Mesenteric fat pad (tissue), 1 donor: ENCODE measurements at regions not wholly inside any gene's neighbourhood (a gene's known extent, or its start where the extent isn't known, plus 50 kb on each side); places are given as distances from the start of the nearest gene placed in this dataset.
"Not testable (repeated sequence)": the region's sequence is repeated elsewhere in the genome, so short reads cannot be mapped to it uniquely, and the experiment has no call there.

ENCODE experiments used
- DNase-seq: peaks from one replicate; pipeline ENCODE4 v3.0.0-alpha.2; 2020; ENCODE audit warnings: low spot score
- donor health status: DM: yes; HTN: yes; CAD: no.

DNA sequence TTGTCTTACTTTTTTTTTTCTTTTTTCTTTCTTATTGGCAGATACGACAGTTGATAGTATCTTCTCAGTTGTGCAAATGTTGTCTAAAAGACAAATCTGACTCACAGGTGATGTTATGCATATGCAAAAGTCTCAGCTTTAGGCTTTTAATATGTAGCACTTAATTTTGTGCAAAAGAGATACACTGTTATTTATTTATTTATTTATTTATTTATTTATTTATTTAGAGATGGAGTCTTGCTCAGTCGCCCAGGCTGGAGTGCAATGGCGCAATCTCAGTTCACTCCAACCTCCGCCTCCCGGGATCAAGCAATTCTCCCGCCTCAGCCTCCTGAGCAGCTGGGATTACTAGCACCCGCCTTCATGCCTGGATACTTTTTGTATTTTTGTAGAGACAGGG, 383.9 kb upstream of the PCDH9 start:
- no peak for DNase-seq

DNA sequence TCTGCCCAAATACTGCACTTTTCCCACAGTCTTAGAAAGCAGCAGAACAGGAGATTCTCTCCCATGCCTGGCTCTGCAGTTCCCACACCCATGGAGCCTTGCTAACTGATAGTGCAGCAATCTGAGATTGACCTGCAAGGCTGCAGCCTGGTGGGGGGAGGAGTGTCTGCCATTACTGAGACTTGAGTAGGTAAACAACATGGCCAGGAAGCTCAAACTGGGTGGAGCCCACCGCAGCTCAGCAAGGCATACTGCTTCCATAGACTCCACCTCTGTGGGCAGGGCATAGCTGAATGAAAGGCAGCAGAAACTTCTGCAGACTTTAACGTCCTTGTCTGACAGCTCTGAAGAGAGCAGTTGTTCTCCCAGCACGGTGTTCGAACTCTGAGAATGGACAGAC, 358.5 kb upstream of the PCDH9 start:
- DNase-seq: no peak

DNA sequence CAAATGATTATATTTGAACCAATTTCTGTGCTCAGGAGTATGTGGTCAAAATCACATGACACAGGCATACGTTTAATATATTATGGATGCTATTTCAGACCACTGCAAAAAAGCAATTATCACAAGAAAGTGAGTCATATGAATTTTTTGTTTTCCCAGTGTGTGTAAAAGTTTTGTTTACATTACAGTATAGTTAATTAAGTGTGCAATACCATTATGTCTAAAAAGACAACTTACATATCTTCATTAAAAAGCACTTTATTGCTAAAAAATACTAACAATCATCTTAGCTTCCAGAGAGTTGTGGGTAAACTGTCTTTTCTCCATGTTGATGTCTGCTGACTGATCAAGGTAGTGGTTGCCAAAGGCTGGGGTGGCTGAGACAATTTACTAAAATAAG, 347.2 kb upstream of the PCDH9 start:
- DNase-seq: no peak

DNA sequence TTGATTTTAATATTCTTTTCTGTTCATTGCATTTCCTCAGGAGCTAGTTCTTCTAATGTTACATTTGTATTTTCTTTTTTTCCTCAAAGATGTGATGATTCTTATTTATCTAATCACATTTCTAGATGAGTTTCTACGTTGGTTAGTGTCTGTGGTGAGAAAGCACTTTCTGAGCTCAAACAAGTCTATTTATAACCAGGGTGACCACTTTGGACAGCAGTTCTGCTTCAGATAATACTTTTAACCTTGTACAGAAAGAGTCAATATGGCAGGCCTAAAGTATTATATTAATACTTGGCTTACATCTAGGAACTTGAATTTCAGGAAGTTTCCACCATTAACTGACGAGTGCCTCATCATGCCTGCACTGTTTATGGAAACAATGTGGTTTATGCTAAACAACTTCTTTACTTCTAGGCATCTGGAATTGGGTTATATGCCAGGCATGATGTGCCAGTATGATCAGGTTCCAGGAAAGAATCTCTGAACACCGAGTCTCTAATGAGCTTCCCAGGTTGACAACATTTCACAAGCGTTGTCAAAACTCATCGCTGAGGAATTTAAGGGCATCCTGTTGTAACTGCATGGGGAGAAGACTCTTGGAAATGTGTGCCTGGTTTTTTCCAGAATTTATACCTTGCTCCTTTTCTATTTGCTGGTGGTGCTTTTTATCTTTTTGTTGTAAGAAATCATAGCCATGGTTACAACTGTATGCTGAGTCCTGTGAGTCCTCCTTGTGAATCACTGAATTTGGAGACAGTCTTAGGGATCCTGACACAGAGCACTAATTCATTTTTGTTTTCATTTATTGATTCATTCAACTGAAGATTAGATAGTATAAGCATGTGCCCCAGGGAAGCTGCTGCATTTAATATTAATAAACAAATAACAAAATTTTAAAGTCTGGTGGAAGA, 344.4 kb upstream of the PCDH9 start:
- DNase-seq: no peak

DNA sequence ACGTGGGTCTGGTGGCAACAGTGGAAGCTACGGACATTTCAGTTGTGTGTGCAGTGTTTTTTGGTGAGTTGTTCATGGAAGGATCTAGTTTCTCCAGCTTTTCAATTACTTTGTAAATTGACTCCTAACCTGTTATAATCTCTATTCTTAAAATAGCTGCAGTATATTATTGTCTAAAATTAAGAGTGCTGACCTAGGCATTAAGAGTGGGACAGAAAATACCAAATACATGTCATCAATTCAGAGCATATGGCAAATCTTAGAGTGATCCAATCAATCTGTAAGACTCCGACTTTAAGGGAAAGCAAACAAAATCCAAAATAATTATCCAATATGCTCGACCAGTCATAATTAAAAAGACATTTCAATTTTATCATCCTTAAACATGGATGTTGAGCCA, 338.1 kb upstream of the PCDH9 start:
- DNase-seq: no peak

DNA sequence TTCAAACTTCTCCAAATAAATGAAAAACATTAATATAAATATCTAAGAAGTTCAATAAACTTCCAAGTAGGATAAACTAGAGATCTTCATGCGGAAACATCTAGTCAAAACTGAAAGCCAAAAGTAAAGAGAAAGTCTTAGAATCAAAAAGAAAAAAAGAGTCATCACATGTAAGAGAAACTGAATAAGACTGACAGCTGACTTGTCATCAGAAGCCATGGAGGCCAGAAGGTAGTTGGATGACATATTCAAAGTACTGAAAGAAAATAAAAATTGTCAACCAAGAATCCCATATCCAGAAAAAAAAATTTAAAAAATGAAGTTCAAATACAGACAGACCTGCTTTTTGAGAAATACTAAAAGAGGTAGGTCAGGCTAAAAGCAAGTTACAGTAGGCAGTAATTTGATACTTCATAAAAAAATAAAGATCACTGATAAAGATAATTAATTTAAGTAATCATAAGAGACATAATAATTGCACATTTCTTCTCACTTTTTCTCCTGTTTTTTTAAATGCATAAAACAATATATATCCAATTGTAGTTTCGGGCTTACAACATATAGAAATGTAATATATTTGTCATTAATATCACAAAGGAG, 327.6 kb upstream of the PCDH9 start:
- DNase-seq: no peak

DNA sequence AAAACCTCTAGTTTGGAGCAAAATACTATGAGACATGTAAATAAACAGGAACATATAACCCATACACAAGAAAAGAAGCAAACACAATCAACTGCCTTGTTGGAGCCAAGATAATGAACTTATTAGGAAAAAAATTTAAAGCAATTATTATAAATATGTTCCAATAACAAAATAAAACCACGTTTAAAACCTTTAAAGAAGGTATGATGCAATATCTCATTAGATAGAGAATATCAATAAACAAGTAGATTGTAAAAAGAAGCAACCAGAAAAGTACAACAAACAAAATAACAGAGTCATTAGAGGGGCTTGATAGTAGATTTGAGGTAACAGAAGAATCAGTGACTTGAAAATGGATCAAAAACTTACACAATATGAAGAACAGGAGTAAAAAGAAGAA, 327.0 kb upstream of the PCDH9 start:
- DNase-seq: no peak

DNA sequence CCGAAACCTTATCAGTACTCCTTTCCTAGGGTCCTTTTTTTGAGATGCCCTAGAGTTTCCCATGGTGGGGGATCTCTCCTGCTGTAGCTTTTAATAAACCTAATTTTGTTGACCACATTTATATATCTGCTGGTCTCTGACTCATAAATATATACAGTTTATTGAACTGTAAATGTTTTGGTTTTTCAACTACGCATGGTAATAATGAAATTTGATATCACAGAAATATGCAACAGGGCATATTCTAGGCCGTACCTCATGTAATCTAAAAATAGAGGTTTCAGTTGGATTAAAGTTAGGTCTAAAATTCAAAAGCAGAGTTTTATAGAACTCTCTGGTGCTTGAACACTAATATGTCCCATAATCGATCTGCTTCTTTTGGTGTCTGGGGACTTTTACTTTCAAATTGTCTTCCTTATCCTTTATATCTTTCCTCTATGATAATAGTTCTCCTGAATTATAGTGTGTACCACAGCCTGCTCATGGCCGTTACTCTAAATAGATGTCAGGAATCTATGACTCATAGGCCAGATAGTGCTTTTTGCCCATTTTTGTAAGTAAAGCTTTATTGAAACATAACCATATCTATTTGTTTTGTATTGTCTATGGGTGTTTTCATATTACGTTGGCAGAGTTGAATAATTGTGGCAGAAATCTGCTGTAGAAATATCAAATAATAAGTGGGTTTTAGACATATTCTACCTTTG, 324.8 kb upstream of the PCDH9 start:
- no peak for DNase-seq

DNA sequence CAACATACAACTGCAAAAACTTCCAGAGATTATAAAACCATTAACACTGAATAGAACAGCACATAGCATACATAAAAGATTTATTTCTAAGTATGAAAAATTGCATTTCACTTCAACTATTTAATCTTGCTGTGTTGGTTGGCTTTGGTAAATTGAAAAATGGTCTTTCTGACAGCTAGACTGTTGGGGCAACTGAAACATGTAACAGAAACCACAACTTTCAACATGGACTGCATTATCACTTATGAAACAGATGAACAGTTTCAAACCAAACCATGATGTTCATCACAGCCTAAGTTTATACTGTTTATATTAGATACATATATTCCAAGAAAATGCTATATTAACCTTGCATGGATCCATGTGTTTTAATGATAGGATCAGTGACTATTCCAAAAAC, 324.1 kb upstream of the PCDH9 start:
- no peak for DNase-seq

DNA sequence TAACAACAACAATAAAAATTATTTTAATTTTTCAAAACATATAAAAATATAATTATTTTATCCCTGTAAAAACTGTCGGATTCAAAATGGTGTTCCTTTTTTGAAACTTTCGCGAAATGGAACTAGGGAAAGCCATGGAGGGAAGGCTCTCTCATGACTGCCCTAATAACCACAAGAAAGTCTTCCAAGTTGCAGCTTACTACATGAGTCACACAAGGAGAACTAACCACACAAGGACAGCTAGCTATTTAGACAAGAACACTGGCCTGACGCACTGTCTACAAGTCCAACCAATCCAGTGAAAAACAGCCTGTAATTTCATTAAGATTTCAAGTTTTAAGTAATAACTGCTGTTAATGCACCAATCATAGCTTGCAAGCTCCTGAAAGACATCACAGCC, 319.2 kb upstream of the PCDH9 start:
- no peak for DNase-seq

DNA sequence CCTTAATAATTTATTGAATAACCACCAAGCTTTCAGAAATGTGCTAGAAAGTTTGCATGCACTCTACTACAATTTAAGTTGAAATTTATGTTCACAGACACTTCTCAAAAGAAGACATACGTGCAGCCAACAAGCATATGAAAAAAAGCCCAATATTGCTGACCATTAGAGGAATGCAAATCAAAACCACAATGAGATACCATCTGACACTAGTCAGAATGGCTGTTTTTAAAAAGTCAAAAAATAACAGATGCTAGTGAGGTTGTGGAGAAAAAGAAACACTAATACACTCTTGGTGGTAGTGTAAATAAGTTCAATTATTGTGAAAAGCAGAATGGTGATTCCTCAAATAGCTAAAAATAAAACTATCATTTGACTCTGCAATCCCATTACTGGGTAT, 308.8 kb upstream of the PCDH9 start:
- DNase-seq: no peak

DNA sequence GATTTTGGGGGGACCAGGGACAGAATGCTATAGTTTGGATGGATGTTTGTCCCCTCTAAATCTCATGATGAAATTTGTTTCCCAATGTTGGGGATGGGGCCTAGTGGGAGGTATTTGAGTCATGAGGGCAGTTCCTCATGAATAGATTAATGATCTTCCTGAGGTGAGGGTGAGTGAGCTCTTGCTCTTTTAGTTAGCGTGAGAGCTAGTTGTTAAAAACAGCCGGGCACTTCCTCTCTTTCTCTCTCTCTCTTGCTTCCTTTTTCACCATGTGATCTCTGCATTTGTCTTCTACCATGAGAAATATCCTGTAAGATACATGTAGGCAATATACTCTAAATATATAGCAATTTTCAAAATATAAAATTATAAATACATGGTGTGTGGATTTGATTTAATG, 290.8 kb upstream of the PCDH9 start:
- DNase-seq: no peak

DNA sequence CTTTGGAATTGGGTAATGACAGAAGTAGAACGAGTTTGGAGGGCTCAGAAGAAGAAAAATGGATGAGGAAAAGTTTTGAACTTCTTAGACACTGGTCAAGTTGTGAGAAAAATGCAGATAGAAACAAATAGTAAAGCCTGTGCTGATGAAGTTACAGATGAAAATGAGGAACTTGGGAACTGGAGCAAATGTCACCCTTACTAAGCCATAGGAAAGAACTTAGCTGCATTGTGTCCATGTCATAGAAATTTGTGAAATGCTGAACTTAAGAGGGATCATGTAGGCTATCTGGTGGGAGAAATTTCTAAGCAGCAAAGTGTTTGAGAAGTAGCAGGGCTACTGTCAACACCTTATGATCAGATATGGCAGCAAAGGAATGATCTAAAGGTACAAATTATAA, 289.2 kb upstream of the PCDH9 start:
- no peak for DNase-seq

DNA sequence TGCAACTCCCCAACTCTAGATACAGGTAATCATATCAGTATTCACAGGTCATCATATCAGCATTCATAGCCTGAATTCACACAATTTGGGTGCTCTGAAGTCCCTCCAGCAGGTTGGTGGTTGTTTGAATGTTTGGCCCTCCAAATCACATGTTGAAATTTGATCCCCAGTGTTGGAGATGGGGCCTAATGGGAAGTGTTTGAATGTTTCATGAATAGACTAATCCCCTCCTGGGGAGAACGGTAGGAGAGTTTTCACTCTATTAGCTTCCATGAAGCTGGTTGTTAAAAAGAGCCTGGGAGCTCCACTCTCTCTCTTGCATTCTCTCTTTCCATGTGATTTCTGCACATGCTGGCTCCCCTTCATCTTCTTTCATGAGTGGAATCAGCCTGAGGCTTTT, 288.6 kb upstream of the PCDH9 start:
- no peak for DNase-seq

DNA sequence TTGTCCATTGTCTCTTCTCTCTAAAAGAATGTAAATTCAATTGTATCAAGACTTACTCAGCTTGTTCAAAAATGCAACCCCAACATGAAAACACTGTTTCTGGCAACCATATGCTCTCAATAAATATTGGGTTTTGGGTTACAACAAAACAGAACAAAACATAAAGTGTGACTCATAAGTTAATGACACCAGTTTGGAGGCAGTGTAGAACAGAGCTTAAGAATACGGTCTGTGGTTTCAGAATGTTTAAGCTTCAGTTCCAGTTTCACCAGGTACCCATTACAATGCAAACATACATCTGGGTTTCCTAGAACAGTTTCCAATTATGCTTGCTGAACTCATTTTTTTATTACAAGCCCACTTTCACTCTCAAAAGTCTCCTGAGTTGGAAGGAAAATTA, 285.8 kb upstream of the PCDH9 start:
- DNase-seq: no peak

DNA sequence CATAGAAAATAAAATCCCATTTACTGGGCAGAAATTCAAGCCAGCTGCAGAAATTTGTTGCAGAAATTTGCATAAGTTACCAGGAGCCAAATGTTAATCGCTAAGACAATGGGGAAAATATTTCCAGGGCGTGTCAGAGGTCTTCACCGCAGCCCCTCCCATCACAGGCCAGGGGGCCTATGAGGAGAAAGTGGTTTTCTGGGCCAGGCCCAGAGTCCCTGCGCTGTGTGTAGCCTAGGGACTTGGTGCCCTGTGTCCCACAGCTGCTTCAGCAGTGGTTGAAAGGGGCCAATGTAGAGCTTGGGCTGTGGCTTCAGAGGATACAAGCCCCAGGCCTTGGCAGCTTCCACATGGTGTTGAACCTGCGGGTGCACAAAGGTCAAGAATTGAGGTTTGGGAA, 278.9 kb upstream of the PCDH9 start:
- DNase-seq: no peak

DNA sequence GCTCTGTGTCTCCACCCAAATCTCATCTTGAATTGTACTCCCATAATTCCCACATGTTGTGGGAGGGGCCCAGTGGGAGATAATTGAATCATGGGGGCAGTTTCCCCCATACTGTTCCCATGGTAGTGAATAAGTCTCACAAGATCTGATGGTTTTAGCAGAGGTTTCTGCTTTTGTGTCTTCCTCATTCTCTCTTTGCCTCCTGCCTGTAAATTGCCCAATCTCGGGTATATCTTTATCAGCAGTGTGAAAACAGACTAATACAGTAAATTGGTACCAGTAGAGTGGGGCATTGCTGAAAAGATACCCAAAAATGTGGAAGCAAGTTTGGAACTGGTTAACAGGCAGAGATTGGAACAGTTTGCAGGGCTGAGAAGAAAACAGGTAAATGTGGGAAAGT, 278.1 kb upstream of the PCDH9 start:
- DNase-seq: not testable (repeated sequence)

DNA sequence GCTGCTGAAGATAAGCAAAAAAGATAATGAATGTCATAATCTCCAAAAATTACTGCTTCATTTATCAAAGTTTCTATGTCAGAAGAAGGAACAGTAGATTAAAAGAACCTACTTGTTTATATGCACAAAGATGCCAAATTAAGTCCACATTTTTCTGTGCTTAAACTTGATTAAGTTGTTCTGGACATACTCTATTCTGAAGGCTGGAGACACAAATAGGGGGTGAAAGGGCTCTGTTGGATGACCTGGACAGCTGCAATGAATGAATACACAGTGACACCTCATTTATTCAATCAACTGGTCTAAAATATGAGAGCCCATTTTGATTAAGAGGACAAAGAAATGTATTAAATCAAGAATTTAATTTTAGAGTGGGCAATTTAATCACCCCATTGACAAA, 276.3 kb upstream of the PCDH9 start:
- DNase-seq: no peak

DNA sequence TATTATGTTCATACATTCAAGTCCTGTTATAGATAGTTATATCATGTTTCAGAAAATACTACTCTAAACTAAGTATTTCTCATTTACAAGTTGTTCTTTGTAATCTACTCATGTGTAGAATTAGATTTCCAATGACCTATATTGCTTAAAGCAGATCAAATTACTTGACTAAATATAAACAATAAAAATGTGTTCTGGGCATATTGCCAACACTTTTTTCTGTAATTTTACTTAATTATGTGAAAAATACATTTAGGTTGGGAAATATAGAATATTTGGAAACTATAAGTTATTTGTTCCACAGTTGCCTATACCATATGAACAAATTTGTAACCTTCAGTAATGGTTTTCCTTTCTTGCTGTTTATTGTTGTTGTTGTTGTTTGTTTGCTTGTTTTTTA, 275.2 kb upstream of the PCDH9 start:
- no peak for DNase-seq

DNA sequence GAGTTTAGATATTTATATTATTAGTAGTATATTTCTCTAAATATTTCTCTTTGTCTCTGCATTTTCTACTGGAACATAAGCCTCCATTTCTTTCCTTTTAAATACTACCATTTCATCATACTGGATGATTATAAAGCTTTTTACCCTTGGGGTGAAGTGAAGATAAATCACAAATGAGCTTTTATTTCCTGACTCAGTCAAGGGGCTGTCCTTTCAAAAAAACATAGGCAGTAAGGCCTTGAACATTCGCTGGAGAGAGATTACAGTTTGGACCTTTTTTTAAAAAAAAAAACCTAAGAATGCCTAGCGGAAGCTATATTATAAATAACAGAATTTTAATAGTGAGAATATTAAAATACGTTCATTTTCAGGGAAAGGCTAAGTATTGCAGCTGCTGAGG, 268.8 kb upstream of the PCDH9 start:
- DNase-seq: no peak

DNA sequence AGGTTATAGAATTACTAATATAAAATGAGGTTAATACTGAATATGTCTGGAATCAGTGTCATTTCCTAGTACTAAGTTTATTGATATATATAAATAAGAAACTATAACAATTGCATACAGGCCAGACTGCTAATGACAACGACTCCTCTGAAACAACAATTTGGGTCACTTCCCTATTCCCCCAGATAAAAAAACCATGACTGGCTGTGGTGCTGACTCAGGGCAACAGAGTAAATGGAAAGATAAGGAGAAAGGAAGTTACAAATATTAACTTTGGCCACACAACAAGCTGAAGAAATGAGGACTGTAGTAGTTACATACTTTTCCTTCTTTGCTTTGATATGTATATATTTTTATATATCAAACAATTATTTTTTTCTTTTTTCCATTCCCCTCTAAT, 263.7 kb upstream of the PCDH9 start:
- no peak for DNase-seq

DNA sequence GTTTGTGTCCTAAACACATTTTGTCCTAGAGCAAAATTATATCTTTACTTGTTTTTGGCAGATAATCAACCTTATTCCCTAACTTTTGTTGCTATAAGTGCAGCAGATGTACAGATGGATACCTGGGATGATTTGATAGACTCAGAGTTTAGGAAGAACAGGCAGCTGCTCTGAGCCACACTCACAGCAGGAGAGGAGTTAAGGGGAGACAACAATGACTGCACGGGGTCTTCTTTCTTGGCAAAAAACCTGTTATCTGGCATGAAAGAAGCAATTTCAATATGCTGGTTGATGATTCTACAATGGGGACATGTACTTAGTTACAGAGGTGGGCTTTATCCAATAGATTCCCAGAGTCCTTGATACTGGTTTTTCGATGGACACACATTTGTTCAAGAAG, 258.9 kb upstream of the PCDH9 start:
- DNase-seq: no peak

DNA sequence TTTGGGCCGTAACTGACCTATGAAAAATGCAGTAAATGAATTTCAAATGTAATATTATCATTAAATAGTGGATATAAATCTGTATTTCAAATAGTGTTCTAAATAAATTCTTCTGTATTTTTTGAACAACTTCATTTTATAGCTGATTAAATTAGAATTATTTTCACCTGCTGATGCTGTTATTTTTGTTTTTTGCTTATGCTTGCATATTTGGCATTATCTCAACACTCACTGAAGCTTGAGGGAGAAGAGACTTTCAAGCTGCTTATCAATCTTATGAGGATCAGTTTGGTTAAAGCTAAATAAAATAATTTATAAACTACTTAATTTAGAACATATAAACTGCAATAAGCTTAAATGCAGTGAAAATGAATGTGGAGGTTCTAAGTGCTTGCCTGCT, 251.3 kb upstream of the PCDH9 start:
- no peak for DNase-seq
